PC-3 (cell line): ENCODE measurements at regions not wholly inside any gene's neighbourhood (a gene's known extent, or its start where the extent isn't known, plus 50 kb on each side); places are given as distances from the start of the nearest gene placed in this dataset.

Experiments
- ATAC-seq: fragments of 200-7000 bp; cut with Tn5 transposase; 2 replicates; pipeline ENCODE4 v1.9.1; 2020; ENCODE audit warnings: mild to moderate bottlenecking, moderate library complexity
- BruUV-seq: library from RNA; stranded (reverse); fragments of 400-500 nt; replicated peaks from 2 replicates; lab custom pipeline; 2021; lab: Mats Ljungman, UMichigan
- CTCF ChIA-PET: fragments of 300-600 bp; sonication (Branson Sonifier 250); formaldehyde crosslinking; loops from one replicate; lab custom pipeline; 2022; ENCODE audit warnings: antibody characterized with exemption; lab: Charles Lee
- POLR2A ChIA-PET: fragments of 300-600 bp; sonication (Branson Sonifier 250); formaldehyde crosslinking; loops from one replicate; lab custom pipeline; 2022; ENCODE audit warnings: antibody characterized with exemption; ENCODE audit not compliant: unreplicated experiment; lab: Charles Lee
- DNase-seq: peaks from one replicate; pipeline ENCODE4 v3.0.0-alpha.2; 2015
- H2AFZ ChIP-seq: fragments of 300-600 bp; sonication (generic); 2 replicates; pipeline ENCODE4 v1.6.0; 2016; ENCODE audit warnings: antibody characterized with exemption, low read length
- H3F3A ChIP-seq: fragments of 300-600 bp; sonication (generic); one replicate; pipeline ENCODE4 v1.6.0; 2017; ENCODE audit warnings: antibody characterized with exemption, low read length, control low read depth, mild to moderate bottlenecking; ENCODE audit not compliant: unreplicated experiment
- H3K27ac ChIP-seq: fragments of 300-600 bp; sonication (generic); 2 replicates; pipeline ENCODE4 v1.5.1; 2016; ENCODE audit warnings: mild to moderate bottlenecking, low read length
- H3K27me3 ChIP-seq: fragments of 300-600 bp; sonication (generic); 2 replicates; pipeline ENCODE4 v1.6.1; 2016; ENCODE audit warnings: low read length, mixed read lengths
- H3K36me3 ChIP-seq: fragments of 300-600 bp; sonication (generic); 2 replicates; pipeline ENCODE4 v1.6.1; 2016; ENCODE audit warnings: low read depth, mixed run types, low read length, mixed read lengths
- H3K4me1 ChIP-seq: fragments of 300-600 bp; sonication (generic); 2 replicates; pipeline ENCODE4 v1.5.1; 2016; ENCODE audit warnings: low read length; ENCODE audit not compliant: insufficient read depth
- H3K4me2 ChIP-seq: fragments of 300-600 bp; sonication (generic); 2 replicates; pipeline ENCODE4 v1.6.0; 2016; ENCODE audit warnings: low read length
- H3K4me3 ChIP-seq: fragments of 300-600 bp; sonication (generic); 2 replicates; pipeline ENCODE4 v1.5.1; 2016; ENCODE audit warnings: mild to moderate bottlenecking, low read length, mixed read lengths
- H3K79me2 ChIP-seq: fragments of 300-600 bp; sonication (generic); 2 replicates; pipeline ENCODE4 v1.6.1; 2017; ENCODE audit warnings: low read length, mixed read lengths
- H3K9ac ChIP-seq: fragments of 300-600 bp; sonication (generic); 2 replicates; pipeline ENCODE4 v1.6.0; 2016; ENCODE audit warnings: mild to moderate bottlenecking, low read length
- H3K9me2 ChIP-seq: fragments of 300-600 bp; sonication (generic); replicated peaks from 2 replicates; pipeline ENCODE4 v1.6.1; 2016; ENCODE audit warnings: mixed run types, low read length, mixed read lengths
- H3K9me3 ChIP-seq: fragments of 300-600 bp; sonication (generic); 2 replicates; pipeline ENCODE4 v1.6.1; 2016; ENCODE audit warnings: low read length, mixed read lengths
- H4K20me1 ChIP-seq: fragments of 300-600 bp; sonication (generic); 2 replicates; pipeline ENCODE4 v1.6.1; 2016; ENCODE audit warnings: low read length, mixed read lengths
- EZH2 ChIP-seq: fragments of 300-600 bp; sonication (generic); IDR thresholded peaks from one replicate; pipeline ENCODE4 v1.6.1; 2017; ENCODE audit warnings: antibody characterized with exemption, mild to moderate bottlenecking, low read length; ENCODE audit not compliant: unreplicated experiment
- EZH2phosphoT487 ChIP-seq: fragments of 300-600 bp; sonication (generic); IDR thresholded peaks from 2 replicates; pipeline ENCODE4 v1.6.1; 2018; ENCODE audit warnings: mild to moderate bottlenecking, antibody characterized with exemption, low read length, borderline replicate concordance
- intact Hi-C: fragments of 100-400 bp; cut with micrococcal nuclease; formaldehyde crosslinking; loops from 2 replicates; pipeline ENCODE4 v1.9.0; 2023
- TF ChIP-seq, protein P1 (sequence below): fragments of 300-600 bp; sonication (generic); conservative IDR thresholded peaks from 2 replicates; pipeline ENCODE4 v1.5.1; 2017; ENCODE audit warnings: antibody characterized with exemption, low read depth, mild to moderate bottlenecking, low read length

GRCh38 chr5:7242118-7242710 is 153.7 kb upstream of the ADCY2 start:
- DNase-seq (no peak), ATAC-seq (no peak)
- Histone ChIP-seq H3K27ac (no peak overlapping the region), H3K27me3 (peaks cover 34% of the 10 kb centered on the region), H3K79me2 (no peaks in the 10 kb centered on the region), H2AFZ (no peak overlapping the region), H3K9ac (no peak overlapping the region), H3K4me1 (no peaks in the 10 kb centered on the region), H4K20me1 (no peaks in the 10 kb centered on the region), H3K9me2 (no peaks in the 10 kb centered on the region), H3K4me2 (no peak overlapping the region), H3F3A (no peaks in the 10 kb centered on the region), H3K4me3 (no peak overlapping the region), H3K9me3 (no peaks in the 10 kb centered on the region), H3K36me3 (no peaks in the 10 kb centered on the region)
- POLR2A ChIA-PET: interaction anchor here (0.6 kb wide), 1 partner anchor 1649 kb away, joined by 4 read pairs; no protein-coding TSS in a partner anchor
- CTCF ChIA-PET: no interaction called here
- intact Hi-C loops: no loop called here
- BruUV-seq: no TSS peak
- no peak for TF ChIP-seq EZH2phosphoT487
- TF ChIP-seq, protein P1, sequence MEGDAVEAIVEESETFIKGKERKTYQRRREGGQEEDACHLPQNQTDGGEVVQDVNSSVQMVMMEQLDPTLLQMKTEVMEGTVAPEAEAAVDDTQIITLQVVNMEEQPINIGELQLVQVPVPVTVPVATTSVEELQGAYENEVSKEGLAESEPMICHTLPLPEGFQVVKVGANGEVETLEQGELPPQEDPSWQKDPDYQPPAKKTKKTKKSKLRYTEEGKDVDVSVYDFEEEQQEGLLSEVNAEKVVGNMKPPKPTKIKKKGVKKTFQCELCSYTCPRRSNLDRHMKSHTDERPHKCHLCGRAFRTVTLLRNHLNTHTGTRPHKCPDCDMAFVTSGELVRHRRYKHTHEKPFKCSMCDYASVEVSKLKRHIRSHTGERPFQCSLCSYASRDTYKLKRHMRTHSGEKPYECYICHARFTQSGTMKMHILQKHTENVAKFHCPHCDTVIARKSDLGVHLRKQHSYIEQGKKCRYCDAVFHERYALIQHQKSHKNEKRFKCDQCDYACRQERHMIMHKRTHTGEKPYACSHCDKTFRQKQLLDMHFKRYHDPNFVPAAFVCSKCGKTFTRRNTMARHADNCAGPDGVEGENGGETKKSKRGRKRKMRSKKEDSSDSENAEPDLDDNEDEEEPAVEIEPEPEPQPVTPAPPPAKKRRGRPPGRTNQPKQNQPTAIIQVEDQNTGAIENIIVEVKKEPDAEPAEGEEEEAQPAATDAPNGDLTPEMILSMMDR: no peak
- TF ChIP-seq EZH2: no peak

- Histone ChIP-seq H3K27me3 (peaks cover 34% of the 10 kb centered on the region), H4K20me1 (no peaks in the 10 kb centered on the region), H3K4me3 (no peak overlapping the region), H2AFZ (no peak overlapping the region), H3K79me2 (no peaks in the 10 kb centered on the region), H3K9ac (no peak overlapping the region), H3F3A (no peaks in the 10 kb centered on the region), H3K36me3 (no peaks in the 10 kb centered on the region), H3K4me2 (no peak overlapping the region), H3K9me3 (no peaks in the 10 kb centered on the region), H3K4me1 (no peaks in the 10 kb centered on the region), H3K9me2 (no peaks in the 10 kb centered on the region), H3K27ac (no peak overlapping the region)
- intact Hi-C loops: no loop called here
- DNase-seq (no peak), ATAC-seq (no peak)
- ChIA-PET CTCF (no interaction called here), POLR2A (no interaction called here)
- TF ChIP-seq EZH2phosphoT487: no peak
- TF ChIP-seq, protein P1: no peak
- TF ChIP-seq EZH2: no peak
- BruUV-seq: no TSS peak
These were observed 151.7 kb upstream of the ADCY2 start for GRCh38 chr5:7244208-7244607.

DNA sequence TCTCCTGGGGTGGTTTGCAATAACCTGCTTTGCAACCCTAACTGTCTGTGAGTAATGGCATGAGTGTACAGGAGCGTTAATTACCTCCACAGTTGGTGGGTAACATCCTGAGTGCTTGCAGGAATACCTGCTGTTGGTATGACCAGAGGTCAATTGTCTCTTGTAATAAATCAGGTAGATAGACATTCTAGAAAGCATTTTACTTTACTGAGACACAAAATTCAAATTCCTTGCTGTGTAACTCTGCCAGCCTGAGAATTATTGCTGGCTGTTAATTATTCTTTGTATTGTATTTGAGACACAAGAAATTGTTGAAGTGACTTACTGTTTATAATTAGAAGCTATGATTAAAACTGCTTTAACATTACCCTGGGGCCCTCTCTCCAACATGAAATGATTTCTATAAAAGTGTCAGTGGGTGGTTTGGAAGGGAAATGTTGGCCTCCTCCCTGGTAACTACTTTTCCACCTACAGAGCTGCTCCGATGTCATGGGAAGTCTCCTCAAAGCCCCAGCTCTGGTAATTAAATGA is 150.8 kb upstream of the ADCY2 start:
- ChIA-PET POLR2A (no interaction called here), CTCF (no interaction called here)
- Histone ChIP-seq H3K27ac (no peak overlapping the region), H2AFZ (no peak overlapping the region), H3K4me3 (no peak overlapping the region), H3K9me3 (no peaks in the 10 kb centered on the region), H3K9ac (no peak overlapping the region), H4K20me1 (no peaks in the 10 kb centered on the region), H3K79me2 (no peaks in the 10 kb centered on the region), H3F3A (no peaks in the 10 kb centered on the region), H3K36me3 (no peaks in the 10 kb centered on the region), H3K9me2 (no peaks in the 10 kb centered on the region), H3K4me2 (no peak overlapping the region), H3K27me3 (peaks cover 39% of the 10 kb centered on the region), H3K4me1 (no peaks in the 10 kb centered on the region)
- no TSS peak for BruUV-seq
- intact Hi-C loops: no loop called here
- no peak for TF ChIP-seq EZH2
- no peak for TF ChIP-seq EZH2phosphoT487
- DNase-seq: no peak
- no peak for ATAC-seq
